ENCODE measurements at regions not wholly inside any gene's neighbourhood (a gene's known extent, or its start where the extent isn't known, plus 50 kb on each side); places are given as distances from the start of the nearest gene placed in this dataset.

- TF ChIP-seq, protein P1, sequence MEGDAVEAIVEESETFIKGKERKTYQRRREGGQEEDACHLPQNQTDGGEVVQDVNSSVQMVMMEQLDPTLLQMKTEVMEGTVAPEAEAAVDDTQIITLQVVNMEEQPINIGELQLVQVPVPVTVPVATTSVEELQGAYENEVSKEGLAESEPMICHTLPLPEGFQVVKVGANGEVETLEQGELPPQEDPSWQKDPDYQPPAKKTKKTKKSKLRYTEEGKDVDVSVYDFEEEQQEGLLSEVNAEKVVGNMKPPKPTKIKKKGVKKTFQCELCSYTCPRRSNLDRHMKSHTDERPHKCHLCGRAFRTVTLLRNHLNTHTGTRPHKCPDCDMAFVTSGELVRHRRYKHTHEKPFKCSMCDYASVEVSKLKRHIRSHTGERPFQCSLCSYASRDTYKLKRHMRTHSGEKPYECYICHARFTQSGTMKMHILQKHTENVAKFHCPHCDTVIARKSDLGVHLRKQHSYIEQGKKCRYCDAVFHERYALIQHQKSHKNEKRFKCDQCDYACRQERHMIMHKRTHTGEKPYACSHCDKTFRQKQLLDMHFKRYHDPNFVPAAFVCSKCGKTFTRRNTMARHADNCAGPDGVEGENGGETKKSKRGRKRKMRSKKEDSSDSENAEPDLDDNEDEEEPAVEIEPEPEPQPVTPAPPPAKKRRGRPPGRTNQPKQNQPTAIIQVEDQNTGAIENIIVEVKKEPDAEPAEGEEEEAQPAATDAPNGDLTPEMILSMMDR (conservative IDR thresholded peaks at IDR 0.05; ENCODE audit: low read depth, low read length) = no peak
- no peak for TF ChIP-seq EZH2 (IDR thresholded peaks at IDR 0.05; ENCODE audit: borderline replicate concordance, low read depth, low read length, poor library complexity, severe bottlenecking)
Observed at GRCh38 chr5:68730220-68730978, 363.4 kb upstream of the SLC30A5 start.

Measured in A673 (cell line).